H1 (cell line): ENCODE measurements at regions not wholly inside any gene's neighbourhood (a gene's known extent, or its start where the extent isn't known, plus 50 kb on each side); places are given as distances from the start of the nearest gene placed in this dataset.

ENCODE experiments used
- CTCF ChIA-PET: fragments of 300-600 bp; sonication (Branson Sonifier 250); formaldehyde crosslinking; loops from one replicate; lab custom pipeline; 2021; ENCODE audit not compliant: partially characterized antibody; lab: Charles Lee
- POLR2A ChIA-PET: fragments of 300-600 bp; sonication (Branson Sonifier 250); formaldehyde crosslinking; loops from one replicate; lab custom pipeline; 2021; ENCODE audit warnings: inconsistent platforms; ENCODE audit not compliant: partially characterized antibody; lab: Charles Lee
- DNase-seq, 2 experiments: peaks; one replicate each; pipeline versions ENCODE4 v3.0.0 to v3.0.0-alpha.2; 2010 to 2022; ENCODE audit warnings: low spot score in 2 of 2, low read depth in 1 of 2, mixed read lengths in 1 of 2
- FAIRE-seq: peaks from 2 replicates; lab custom pipeline; 2011; peaks lifted over from hg19 to GRCh38; lab: Jason Lieb, UNC
- H2AFZ ChIP-seq: 2 replicates; pipeline ENCODE4 v1.8.1; 2012; ENCODE audit warnings: low read length, inconsistent platforms
- H2AK5ac ChIP-seq: 2 replicates; pipeline ENCODE4 v1.6.1; 2013; ENCODE audit warnings: low read depth, low read length
- H2BK120ac ChIP-seq: replicated peaks from 2 replicates; pipeline ENCODE3; 2013; ENCODE audit warnings: low read depth, low read length, inconsistent platforms
- H2BK12ac ChIP-seq: 2 replicates; pipeline ENCODE4 v1.6.1; 2013; ENCODE audit warnings: low read depth, low read length
- H2BK15ac ChIP-seq: 2 replicates; pipeline ENCODE4 v1.6.1; 2013; ENCODE audit warnings: low read length
- H2BK20ac ChIP-seq: 2 replicates; pipeline ENCODE4 v1.6.1; 2013; ENCODE audit warnings: low read length
- H2BK5ac ChIP-seq: 2 replicates; pipeline ENCODE4 v1.6.1; 2013; ENCODE audit warnings: low read depth, low read length
- H3K14ac ChIP-seq: 2 replicates; pipeline ENCODE4 v1.6.1; 2013; ENCODE audit warnings: inconsistent platforms; ENCODE audit not compliant: insufficient read length
- H3K18ac ChIP-seq: 2 replicates; pipeline ENCODE4 v1.6.1; 2013; ENCODE audit warnings: low read length; ENCODE audit errors: extremely low read depth
- H3K23ac ChIP-seq: 2 replicates; pipeline ENCODE4 v1.6.1; 2013; ENCODE audit warnings: inconsistent platforms; ENCODE audit not compliant: insufficient read length
- H3K23me2 ChIP-seq: 2 replicates; pipeline ENCODE4 v1.6.1; 2013; ENCODE audit warnings: low read depth, low read length
- H3K27ac ChIP-seq: 2 replicates; pipeline ENCODE4 v1.6.1; 2011; ENCODE audit warnings: low read depth, low read length, inconsistent platforms
- H3K27me3 ChIP-seq, 4 experiments: replicated peaks in 1 of 4; 1 replicate in 1 of 4; 2 replicates in 3 of 4; pipeline versions ENCODE4 v1.6.1 to v1.8.1; 2011 to 2013; ENCODE audit warnings: low read length in 3 of 4, mild to moderate bottlenecking in 3 of 4, inconsistent platforms in 2 of 4, mixed read lengths in 2 of 4, moderate library complexity in 1 of 4; ENCODE audit not compliant: control insufficient read depth in 3 of 4, insufficient read depth in 3 of 4; ENCODE audit errors: extremely low read depth in 1 of 4
- H3K36me3 ChIP-seq, 4 experiments: 2 replicates each; pipeline versions ENCODE4 v1.6.1 to v1.8.1; 2011 to 2013; ENCODE audit warnings: mild to moderate bottlenecking in 4 of 4, low read length in 3 of 4, moderate library complexity in 2 of 4, control low read depth in 1 of 4, inconsistent platforms in 1 of 4; ENCODE audit not compliant: insufficient read depth in 4 of 4, control insufficient read depth in 2 of 4
- H3K4ac ChIP-seq: replicated peaks from 2 replicates; pipeline ENCODE3; 2013; ENCODE audit warnings: low read length, low read depth, mixed read lengths, inconsistent platforms; ENCODE audit not compliant: insufficient read length
- H3K4me1 ChIP-seq, 4 experiments: replicated peaks in 1 of 4; 1 replicate in 1 of 4; 2 replicates in 3 of 4; pipeline versions ENCODE4 v1.6.1 to v1.8.1; 2011 to 2013; ENCODE audit warnings: low read length in 3 of 4, inconsistent platforms in 2 of 4, mixed read lengths in 1 of 4; ENCODE audit not compliant: insufficient read depth in 4 of 4, control insufficient read depth in 3 of 4
- H3K4me2 ChIP-seq, 2 experiments: 2 replicates each; pipeline versions ENCODE4 v1.6.1 to v1.8.1; 2011 to 2013; ENCODE audit warnings: low read depth in 2 of 2, low read length in 2 of 2, control low read depth in 1 of 2, inconsistent platforms in 1 of 2, mild to moderate bottlenecking in 1 of 2; ENCODE audit not compliant: insufficient read depth in 1 of 2
- H3K4me3 ChIP-seq, 4 experiments: fragments of 200-600, 300-600 bp in 1 of 4; sonication (generic), shearing (Covaris generic), sonication (Bioruptor Twin) in 1 of 4; 2 replicates each; pipeline versions ENCODE4 v1.5.1 to v1.8.1; 2011 to 2016; ENCODE audit warnings: low read length in 4 of 4, low read depth in 3 of 4, control low read depth in 2 of 4, inconsistent platforms in 2 of 4, mild to moderate bottlenecking in 2 of 4, mixed read lengths in 1 of 4, moderate library complexity in 1 of 4; ENCODE audit not compliant: insufficient read depth in 2 of 4; ENCODE audit errors: extremely low read depth in 1 of 4
- H3K56ac ChIP-seq: replicated peaks from 2 replicates; pipeline ENCODE3; 2013; ENCODE audit warnings: low read depth, mild to moderate bottlenecking, mixed read lengths, low read length, inconsistent platforms; ENCODE audit not compliant: insufficient read length
- H3K79me1 ChIP-seq: 2 replicates; pipeline ENCODE4 v1.6.1; 2013; ENCODE audit warnings: low read depth, low read length, control low read depth
- H3K79me2 ChIP-seq, 2 experiments: 2 replicates each; pipeline versions ENCODE4 v1.6.1 to v1.8.1; 2012 to 2013; ENCODE audit warnings: low read length in 2 of 2, mild to moderate bottlenecking in 2 of 2, inconsistent platforms in 1 of 2; ENCODE audit not compliant: insufficient read depth in 2 of 2, control insufficient read depth in 1 of 2
- H3K9ac ChIP-seq, 4 experiments: replicated peaks in 1 of 4; 1 replicate in 1 of 4; 2 replicates in 3 of 4; pipeline versions ENCODE4 v1.6.1 to v1.8.1; 2011 to 2013; ENCODE audit warnings: low read depth in 3 of 4, low read length in 3 of 4, control low read depth in 2 of 4, mild to moderate bottlenecking in 2 of 4, moderate library complexity in 2 of 4, inconsistent platforms in 1 of 4; ENCODE audit errors: extremely low read depth in 1 of 4
- H3K9me3 ChIP-seq, 2 experiments: 2 replicates each; pipeline versions ENCODE4 v1.6.1 to v1.8.1; 2012 to 2013; ENCODE audit warnings: mild to moderate bottlenecking in 2 of 2, moderate library complexity in 2 of 2, control low read depth in 1 of 2, inconsistent platforms in 1 of 2, low read depth in 1 of 2, low read length in 1 of 2, mixed read lengths in 1 of 2; ENCODE audit not compliant: insufficient read depth in 2 of 2
- H4K20me1 ChIP-seq, 2 experiments: replicated peaks in 1 of 2; 2 replicates each; pipeline versions ENCODE3 to v1.8.1; 2011 to 2013; ENCODE audit warnings: inconsistent platforms in 2 of 2, low read length in 2 of 2, mild to moderate bottlenecking in 1 of 2; ENCODE audit not compliant: insufficient read depth in 2 of 2, control insufficient read depth in 1 of 2
- H4K5ac ChIP-seq: 2 replicates; pipeline ENCODE4 v1.6.1; 2013; ENCODE audit warnings: low read length, low read depth, mixed read lengths, inconsistent platforms; ENCODE audit not compliant: insufficient read length
- H4K8ac ChIP-seq: 2 replicates; pipeline ENCODE4 v1.8.0; 2013; ENCODE audit warnings: mild to moderate bottlenecking, moderate library complexity, low read length, inconsistent platforms; ENCODE audit not compliant: insufficient read depth; ENCODE audit errors: extremely low read depth
- H4K91ac ChIP-seq: replicated peaks from 2 replicates; pipeline ENCODE3; 2013; ENCODE audit warnings: low read length, mixed read lengths, inconsistent platforms; ENCODE audit not compliant: insufficient read length
- BCL11A ChIP-seq, 2 experiments: IDR thresholded peaks; one replicate each; pipeline ENCODE4 v1.6.1; 2011; ENCODE audit warnings: low read depth in 2 of 2, low read length in 2 of 2, mild to moderate bottlenecking in 2 of 2
- CTBP2 ChIP-seq: IDR thresholded peaks from 2 replicates; pipeline ENCODE4 v1.7.0; 2011; ENCODE audit warnings: borderline replicate concordance, mild to moderate bottlenecking, moderate library complexity, mixed read lengths, low read length; ENCODE audit not compliant: insufficient read depth, insufficient read length
- MAFK ChIP-seq: IDR thresholded peaks from 2 replicates; pipeline ENCODE4 v1.6.1; 2012; ENCODE audit warnings: low read depth, mild to moderate bottlenecking, improper control_type of control experiment, low read length
- POLR2A ChIP-seq, 2 experiments: IDR thresholded peaks; 1 replicate in 1 of 2; 2 replicates in 1 of 2; pipeline ENCODE4 v1.6.1; 2011; ENCODE audit warnings: low read depth in 2 of 2, low read length in 2 of 2, mild to moderate bottlenecking in 2 of 2; ENCODE audit errors: control extremely low read depth in 1 of 2
- RXRA ChIP-seq: IDR thresholded peaks from 2 replicates; pipeline ENCODE4 v1.6.1; 2011; ENCODE audit warnings: low read depth, mild to moderate bottlenecking, low read length, moderate library complexity; ENCODE audit not compliant: insufficient read depth
- SP4 ChIP-seq: IDR thresholded peaks from 2 replicates; pipeline ENCODE4 v1.6.1; 2012; ENCODE audit warnings: low read length, inconsistent platforms
- TAF1 ChIP-seq: IDR thresholded peaks from 2 replicates; pipeline ENCODE4 v1.6.1; 2011; ENCODE audit warnings: mild to moderate bottlenecking, low read depth, low read length
- TBP ChIP-seq: IDR thresholded peaks from 2 replicates; pipeline ENCODE4 v1.6.1; 2011; ENCODE audit warnings: low read depth, low read length, improper control_type of control experiment
- YY1 ChIP-seq: IDR thresholded peaks from 2 replicates; pipeline ENCODE4 v1.6.1; 2011; ENCODE audit warnings: low read depth, mild to moderate bottlenecking, low read length

DNA sequence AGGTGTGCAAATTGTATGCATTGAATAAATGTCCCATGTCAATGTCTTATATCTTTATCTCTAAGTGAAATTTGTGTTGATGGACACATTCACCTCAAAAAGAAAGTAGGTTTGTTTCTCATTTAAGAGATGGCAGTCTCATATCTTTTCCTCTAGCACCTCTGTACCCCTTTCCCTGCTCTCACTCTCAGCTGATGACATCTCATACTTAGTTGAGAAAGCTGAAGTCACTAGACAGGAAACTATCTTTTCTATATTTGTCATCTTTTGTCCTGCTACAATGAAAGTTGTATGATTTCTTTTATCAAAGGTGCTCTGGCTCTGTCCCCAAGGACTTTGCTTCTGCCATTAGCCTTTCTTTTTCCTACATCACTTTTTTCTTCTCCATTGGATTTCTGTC is 84.0 kb upstream of the GRPR start:
- H3K36me3 ChIP-seq = no peaks in the 10 kb centered on the region; a peak in 1 of 8 replicates
- H3K9ac ChIP-seq = no peak overlapping the region
- H3K56ac ChIP-seq = no peak overlapping the region
- no peak overlapping the region for H2BK15ac ChIP-seq
- no peak overlapping the region for H4K91ac ChIP-seq
- H4K8ac ChIP-seq = no peak overlapping the region
- no peaks in the 10 kb centered on the region for H3K79me2 ChIP-seq
- H3K4me3 ChIP-seq = no peak overlapping the region
- no peaks in the 10 kb centered on the region for H3K27me3 ChIP-seq
- no peak overlapping the region for H4K5ac ChIP-seq
- no peaks in the 10 kb centered on the region for H3K79me1 ChIP-seq
- H3K14ac ChIP-seq = no peak overlapping the region
- H3K23me2 ChIP-seq = no peaks in the 10 kb centered on the region
- H3K4ac ChIP-seq = no peak overlapping the region
- H2AFZ ChIP-seq = no peak overlapping the region
- no peak overlapping the region for H2BK12ac ChIP-seq
- DNase-seq = no peak
- no peak overlapping the region for H2AK5ac ChIP-seq
- ChIA-PET POLR2A (no interaction called here), CTCF (no interaction called here)
- FAIRE-seq = no peak
- no peak overlapping the region for H2BK20ac ChIP-seq
- TF ChIP-seq TAF1 (no peak), RXRA (no peak), SP4 (no peak), CTBP2 (no peak), TBP (no peak), BCL11A (IDR thresholded peaks at IDR 0.05; ENCODE audit: low read depth in 2 of 2, low read length in 2 of 2) (no peak), YY1 (no peak), POLR2A (IDR thresholded peaks at IDR 0.05; ENCODE audit: control extremely low read depth in 1 of 2, low read depth in 2 of 2, low read length in 2 of 2) (no peak), MAFK (no peak)
- 0 out of 4 replicates have a peak, but pooled peaks cover 0 to 4% of the 10 kb centered on the region in 2 experiments for H3K9me3 ChIP-seq
- no peak overlapping the region for H3K27ac ChIP-seq
- H2BK120ac ChIP-seq = no peak overlapping the region
- H3K18ac ChIP-seq = no peak overlapping the region
- H2BK5ac ChIP-seq = no peak overlapping the region
- no peak overlapping the region for H3K4me2 ChIP-seq
- no peaks in the 10 kb centered on the region for H4K20me1 ChIP-seq
- H3K23ac ChIP-seq = no peak overlapping the region
- peaks cover 0 to 10% (median 0%) of the 10 kb centered on the region in 4 experiments; a peak in 1 of 7 replicates for H3K4me1 ChIP-seq
